ENCODE measurements at regions not wholly inside any gene's neighbourhood (a gene's known extent, or its start where the extent isn't known, plus 50 kb on each side); places are given as distances from the start of the nearest gene placed in this dataset.

DNA sequence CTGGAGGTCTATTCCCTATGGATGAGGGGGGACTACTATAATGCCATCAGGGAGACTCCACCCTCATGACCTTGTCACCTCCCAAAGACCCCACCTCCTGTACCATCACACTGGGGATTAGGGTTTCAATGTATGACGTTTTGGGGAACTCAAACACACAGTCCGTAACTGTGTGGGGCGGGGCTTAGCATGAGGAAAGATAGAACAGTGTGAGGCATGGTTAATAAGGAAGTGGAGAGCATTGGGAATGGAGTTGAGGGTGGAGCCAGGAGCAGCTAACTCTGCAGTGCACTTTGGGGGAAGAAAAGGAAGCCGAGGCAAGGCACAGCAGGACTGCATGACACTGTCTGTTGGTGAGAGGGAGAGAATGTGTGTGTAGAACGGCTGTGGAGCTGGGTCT is 90.9 kb upstream of the AGBL1 start:
- TF ChIP-seq, protein P1, sequence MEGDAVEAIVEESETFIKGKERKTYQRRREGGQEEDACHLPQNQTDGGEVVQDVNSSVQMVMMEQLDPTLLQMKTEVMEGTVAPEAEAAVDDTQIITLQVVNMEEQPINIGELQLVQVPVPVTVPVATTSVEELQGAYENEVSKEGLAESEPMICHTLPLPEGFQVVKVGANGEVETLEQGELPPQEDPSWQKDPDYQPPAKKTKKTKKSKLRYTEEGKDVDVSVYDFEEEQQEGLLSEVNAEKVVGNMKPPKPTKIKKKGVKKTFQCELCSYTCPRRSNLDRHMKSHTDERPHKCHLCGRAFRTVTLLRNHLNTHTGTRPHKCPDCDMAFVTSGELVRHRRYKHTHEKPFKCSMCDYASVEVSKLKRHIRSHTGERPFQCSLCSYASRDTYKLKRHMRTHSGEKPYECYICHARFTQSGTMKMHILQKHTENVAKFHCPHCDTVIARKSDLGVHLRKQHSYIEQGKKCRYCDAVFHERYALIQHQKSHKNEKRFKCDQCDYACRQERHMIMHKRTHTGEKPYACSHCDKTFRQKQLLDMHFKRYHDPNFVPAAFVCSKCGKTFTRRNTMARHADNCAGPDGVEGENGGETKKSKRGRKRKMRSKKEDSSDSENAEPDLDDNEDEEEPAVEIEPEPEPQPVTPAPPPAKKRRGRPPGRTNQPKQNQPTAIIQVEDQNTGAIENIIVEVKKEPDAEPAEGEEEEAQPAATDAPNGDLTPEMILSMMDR (conservative IDR thresholded peaks at IDR 0.05 in 1 of 2, IDR thresholded peaks at IDR 0.05 in 1 of 2; ENCODE audit: low read depth in 1 of 2, low read length in 2 of 2): no peak
- TF ChIP-seq EZH2 (IDR thresholded peaks at IDR 0.05; ENCODE audit: low read length, missing control alignments): no peak
